DOHH2 (cell line): ENCODE measurements at regions not wholly inside any gene's neighbourhood (a gene's known extent, or its start where the extent isn't known, plus 50 kb on each side); places are given as distances from the start of the nearest gene placed in this dataset.

Source experiments
- H3F3A ChIP-seq: fragments of 200-600 bp; sonication (generic), shearing (Covaris generic); 2 replicates; pipeline ENCODE4 v1.6.0; 2016; ENCODE audit warnings: antibody characterized with exemption, mild to moderate bottlenecking; ENCODE audit not compliant: control insufficient read depth, insufficient read depth
- H3K27ac ChIP-seq: fragments of 200-600 bp; sonication (generic); 2 replicates; pipeline ENCODE4 v1.5.1; 2014; ENCODE audit warnings: low read depth, mild to moderate bottlenecking, low read length, moderate library complexity
- H3K27me3 ChIP-seq: fragments of 200-600 bp; sonication (generic); 2 replicates; pipeline ENCODE4 v1.6.1; 2014; ENCODE audit warnings: mild to moderate bottlenecking, low read length, mixed read lengths; ENCODE audit not compliant: control insufficient read depth
- H3K36me3 ChIP-seq: fragments of 200-600 bp; sonication (generic); 2 replicates; pipeline ENCODE4 v1.6.1; 2014; ENCODE audit warnings: mild to moderate bottlenecking, low read length, moderate library complexity, mixed read lengths; ENCODE audit not compliant: control insufficient read depth
- H3K4me1 ChIP-seq: fragments of 200-600 bp; sonication (generic); 2 replicates; pipeline ENCODE4 v1.6.1; 2014; ENCODE audit warnings: mild to moderate bottlenecking, low read length, mixed read lengths; ENCODE audit not compliant: control insufficient read depth
- H3K4me2 ChIP-seq: fragments of 200-600 bp; sonication (generic); 2 replicates; pipeline ENCODE4 v1.6.0; 2014; ENCODE audit warnings: mild to moderate bottlenecking, low read length, moderate library complexity
- H3K4me3 ChIP-seq: fragments of 200-600 bp; sonication (generic); 2 replicates; pipeline ENCODE4 v1.5.1; 2014; ENCODE audit warnings: mild to moderate bottlenecking, low read length, mixed read lengths
- H3K79me2 ChIP-seq: fragments of 200-600 bp; sonication (generic); 2 replicates; pipeline ENCODE4 v1.6.1; 2014; ENCODE audit warnings: mild to moderate bottlenecking, low read length, mixed read lengths; ENCODE audit not compliant: control insufficient read depth
- H3K9me2 ChIP-seq: fragments of 200-600 bp; sonication (generic); replicated peaks from 2 replicates; pipeline ENCODE4 v1.6.1; 2014; ENCODE audit warnings: mild to moderate bottlenecking, low read length, mixed read lengths; ENCODE audit not compliant: control insufficient read depth
- H3K9me3 ChIP-seq: fragments of 200-600 bp; sonication (generic); 2 replicates; pipeline ENCODE4 v1.6.1; 2014; ENCODE audit warnings: antibody characterized with exemption, low read length, mixed read lengths; ENCODE audit not compliant: control insufficient read depth, insufficient read depth
- H4K20me1 ChIP-seq: fragments of 200-600 bp; sonication (generic); 2 replicates; pipeline ENCODE4 v1.6.0; 2014; ENCODE audit warnings: low read depth, mild to moderate bottlenecking, antibody characterized with exemption, low read length, moderate library complexity; ENCODE audit not compliant: control insufficient read depth, insufficient read depth
- EZH2phosphoT487 ChIP-seq: fragments of 200-600 bp; sonication (generic); IDR thresholded peaks from 2 replicates; pipeline ENCODE4 v1.6.1; 2017; ENCODE audit warnings: borderline replicate concordance, mild to moderate bottlenecking, antibody characterized with exemption, low read length, moderate library complexity, mixed read lengths
- TF ChIP-seq, protein P1 (sequence below): fragments of 200-600 bp; sonication (generic); IDR thresholded peaks from one replicate; pipeline ENCODE4 v1.5.1; 2014; ENCODE audit warnings: antibody characterized with exemption, mild to moderate bottlenecking, low read depth, low read length; ENCODE audit not compliant: poor library complexity, severe bottlenecking

DNA sequence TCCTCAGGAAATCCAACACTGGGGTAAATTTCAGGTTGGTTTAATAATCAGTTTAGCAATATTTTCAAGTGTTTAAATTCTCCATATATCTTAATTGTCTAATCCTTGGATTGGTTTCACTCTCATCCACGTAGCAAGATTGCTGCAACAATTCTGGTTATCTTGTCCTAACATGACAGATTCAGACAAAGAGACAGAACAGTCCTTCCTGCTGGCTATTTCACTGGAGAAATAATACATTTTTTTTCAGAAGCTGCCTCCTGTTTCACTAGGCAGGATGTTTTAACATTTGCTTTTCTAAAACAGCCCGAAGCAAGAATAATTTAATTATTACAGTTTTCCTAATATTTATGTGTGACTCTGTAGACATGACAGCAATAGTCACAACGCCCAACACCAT, 2011.2 kb downstream of the NCAM2 start:
- Histone ChIP-seq H3K4me2 (no peak overlapping the region), H3K27ac (no peak overlapping the region), H3K4me3 (no peak overlapping the region), H3K27me3 (no peaks in the 10 kb centered on the region), H3K9me3 (peaks cover 6% of the 10 kb centered on the region; the same call in 1 of the 2 replicates), H4K20me1 (no peaks in the 10 kb centered on the region), H3K79me2 (no peaks in the 10 kb centered on the region), H3K36me3 (no peaks in the 10 kb centered on the region), H3F3A (no peaks in the 10 kb centered on the region), H3K9me2 (no peaks in the 10 kb centered on the region), H3K4me1 (no peaks in the 10 kb centered on the region)
- TF ChIP-seq, protein P1, sequence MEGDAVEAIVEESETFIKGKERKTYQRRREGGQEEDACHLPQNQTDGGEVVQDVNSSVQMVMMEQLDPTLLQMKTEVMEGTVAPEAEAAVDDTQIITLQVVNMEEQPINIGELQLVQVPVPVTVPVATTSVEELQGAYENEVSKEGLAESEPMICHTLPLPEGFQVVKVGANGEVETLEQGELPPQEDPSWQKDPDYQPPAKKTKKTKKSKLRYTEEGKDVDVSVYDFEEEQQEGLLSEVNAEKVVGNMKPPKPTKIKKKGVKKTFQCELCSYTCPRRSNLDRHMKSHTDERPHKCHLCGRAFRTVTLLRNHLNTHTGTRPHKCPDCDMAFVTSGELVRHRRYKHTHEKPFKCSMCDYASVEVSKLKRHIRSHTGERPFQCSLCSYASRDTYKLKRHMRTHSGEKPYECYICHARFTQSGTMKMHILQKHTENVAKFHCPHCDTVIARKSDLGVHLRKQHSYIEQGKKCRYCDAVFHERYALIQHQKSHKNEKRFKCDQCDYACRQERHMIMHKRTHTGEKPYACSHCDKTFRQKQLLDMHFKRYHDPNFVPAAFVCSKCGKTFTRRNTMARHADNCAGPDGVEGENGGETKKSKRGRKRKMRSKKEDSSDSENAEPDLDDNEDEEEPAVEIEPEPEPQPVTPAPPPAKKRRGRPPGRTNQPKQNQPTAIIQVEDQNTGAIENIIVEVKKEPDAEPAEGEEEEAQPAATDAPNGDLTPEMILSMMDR = no peak
- no peak for TF ChIP-seq EZH2phosphoT487

DNA sequence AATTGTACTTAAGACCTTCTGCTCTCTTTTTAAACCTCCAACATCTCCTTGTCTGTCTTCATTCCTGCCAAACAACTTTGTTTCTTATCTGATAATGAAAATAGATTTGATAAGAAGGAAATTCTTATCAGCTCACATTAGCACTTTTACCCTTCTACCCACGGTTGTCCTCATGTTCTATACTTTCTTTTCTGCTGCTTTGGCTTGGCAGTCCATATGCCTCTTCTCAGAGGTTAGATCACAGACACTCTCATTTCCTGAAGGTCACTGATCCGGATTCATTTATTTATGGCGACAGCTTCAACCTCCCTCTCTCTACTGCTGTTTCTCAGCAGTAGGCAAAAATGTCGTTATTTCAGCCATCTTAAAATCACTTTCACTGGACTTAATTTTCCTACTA, 2015.8 kb downstream of the NCAM2 start:
- H3K4me3 ChIP-seq = no peak overlapping the region
- H3K4me1 ChIP-seq = no peaks in the 10 kb centered on the region
- no peak overlapping the region for H3K4me2 ChIP-seq
- H3K9me2 ChIP-seq = no peaks in the 10 kb centered on the region
- no peaks in the 10 kb centered on the region for H3K36me3 ChIP-seq
- H3F3A ChIP-seq = no peaks in the 10 kb centered on the region
- no peaks in the 10 kb centered on the region for H3K79me2 ChIP-seq
- H3K9me3 ChIP-seq = peaks cover 4% of the 10 kb centered on the region; the same call in 1 of the 2 replicates
- TF ChIP-seq EZH2phosphoT487 = no peak
- TF ChIP-seq, protein P1 = no peak
- H3K27ac ChIP-seq = no peak overlapping the region
- H4K20me1 ChIP-seq = no peaks in the 10 kb centered on the region
- no peaks in the 10 kb centered on the region for H3K27me3 ChIP-seq

DNA sequence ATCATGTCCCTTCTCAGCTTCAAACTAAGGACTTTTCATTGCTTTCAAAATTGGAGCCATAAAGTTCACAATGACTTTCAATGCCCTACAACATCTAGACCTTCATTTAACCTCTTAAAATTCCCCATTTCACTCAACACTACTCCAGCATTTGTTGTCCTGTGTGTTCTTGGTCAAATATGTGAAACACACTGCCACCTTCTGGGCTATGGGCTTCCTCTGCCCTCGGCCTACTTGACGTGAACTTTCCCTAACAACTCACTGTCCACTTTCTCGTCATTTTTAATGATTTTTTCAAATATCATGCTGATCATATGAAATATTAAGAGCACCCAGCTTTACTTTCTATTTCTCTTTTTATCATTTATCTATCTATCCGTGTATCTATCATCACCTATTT, 2018.4 kb downstream of the NCAM2 start:
- no peaks in the 10 kb centered on the region; the same call in 1 of the 2 replicates for H3K9me3 ChIP-seq
- no peak overlapping the region for H3K4me2 ChIP-seq
- no peaks in the 10 kb centered on the region for H3K36me3 ChIP-seq
- H4K20me1 ChIP-seq = no peaks in the 10 kb centered on the region
- no peaks in the 10 kb centered on the region for H3K4me1 ChIP-seq
- H3K27me3 ChIP-seq = no peaks in the 10 kb centered on the region
- no peak overlapping the region for H3K27ac ChIP-seq
- no peaks in the 10 kb centered on the region for H3K9me2 ChIP-seq
- H3K79me2 ChIP-seq = no peaks in the 10 kb centered on the region
- H3F3A ChIP-seq = no peaks in the 10 kb centered on the region
- no peak overlapping the region for H3K4me3 ChIP-seq
- no peak for TF ChIP-seq EZH2phosphoT487
- TF ChIP-seq, protein P1 = no peak
